Stomach (tissue), 4 donors: ENCODE measurements at regions not wholly inside any gene's neighbourhood (a gene's known extent, or its start where the extent isn't known, plus 50 kb on each side); places are given as distances from the start of the nearest gene placed in this dataset.

Experiments used
- EP300 ChIP-seq: sonication (generic); formaldehyde crosslinking; IDR thresholded peaks from one replicate; pipeline ENCODE4 v1.6.1; 2017; ENCODE audit warnings: antibody characterized with exemption
- POLR2A ChIP-seq, 4 donors: fragments of 450-650 bp; IDR thresholded peaks; one replicate each; pipeline ENCODE4 v1.6.1; 2016; ENCODE audit warnings: antibody characterized with exemption in 4 of 4, control low read depth in 2 of 4, mild to moderate bottlenecking in 1 of 4, moderate library complexity in 1 of 4

DNA sequence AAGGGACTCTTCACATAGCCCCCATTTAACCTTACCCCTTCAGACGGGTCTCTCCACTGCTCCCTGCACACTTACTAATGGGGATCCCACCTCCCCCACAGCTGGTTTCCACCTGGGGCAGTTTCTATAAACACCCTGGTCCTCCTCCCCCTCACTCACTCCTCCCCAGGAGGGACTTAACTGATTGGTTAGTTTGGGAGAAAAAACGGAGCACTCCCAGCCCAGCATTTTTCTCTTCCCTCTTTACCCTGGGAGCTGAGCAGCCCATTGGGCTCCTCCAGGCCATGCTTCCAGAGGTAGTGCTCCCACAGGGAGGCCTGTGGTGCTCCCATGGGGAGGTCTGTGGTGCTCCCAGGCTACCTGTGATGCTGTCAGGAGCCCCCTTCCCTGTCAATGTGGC is 93.7 kb downstream of the MIS18A start:
- TF ChIP-seq POLR2A (IDR thresholded peaks at IDR 0.05) (no peak), EP300 (no peak)
